Astrocyte of the hippocampus (primary cell): ENCODE measurements at regions not wholly inside any gene's neighbourhood (a gene's known extent, or its start where the extent isn't known, plus 50 kb on each side); places are given as distances from the start of the nearest gene placed in this dataset.
"Not testable (repeated sequence)": the region's sequence is repeated elsewhere in the genome, so short reads cannot be mapped to it uniquely, and the experiment has no call there.

Experiments used
- DNase-seq: peaks from one replicate; pipeline ENCODE4 v3.0.0; 2011; ENCODE audit warnings: low read depth, low spot score

- no peak for DNase-seq
Measured at GRCh38 chr4:32932156-32932555, 2212.0 kb downstream of the PCDH7 start.

- not testable (repeated sequence) for DNase-seq
Measured at GRCh38 chr4:32939222-32939621, 2219.1 kb downstream of the PCDH7 start.

DNA sequence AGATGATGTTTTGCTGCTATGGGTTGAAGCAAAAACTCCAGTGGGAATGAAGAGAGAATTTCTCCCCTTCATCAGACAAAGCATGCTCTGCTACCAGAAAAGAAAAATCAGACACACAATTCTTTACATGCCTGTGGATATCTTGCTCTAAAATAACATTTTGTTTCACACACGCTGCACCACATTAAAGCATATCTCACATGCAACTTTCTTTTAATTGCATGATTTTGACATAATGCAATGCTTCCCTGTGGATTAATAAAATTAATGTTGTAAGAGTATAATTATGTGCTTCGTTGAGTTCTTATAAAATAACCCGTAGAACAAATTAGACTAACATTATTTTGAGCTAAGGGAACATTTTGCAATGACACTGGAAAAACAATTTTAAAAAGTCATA, 2230.7 kb downstream of the PCDH7 start:
- DNase-seq, result no peak

- no peak for DNase-seq
Measured at GRCh38 chr4:32958586-32958985, 2238.4 kb downstream of the PCDH7 start.

- DNase-seq, result no peak
Measured at GRCh38 chr4:32962100-32962499, 2241.9 kb downstream of the PCDH7 start.

- DNase-seq, result peak; percentile 34
Measured at GRCh38 chr4:32985256-32985655, 2265.1 kb downstream of the PCDH7 start.

GRCh38 chr4:32986236-32986635, 2266.1 kb downstream of the PCDH7 start:
- DNase-seq, result no peak

GRCh38 chr4:32987111-32987510, 2266.9 kb downstream of the PCDH7 start:
- no peak for DNase-seq

GRCh38 chr4:32988165-32988811, 2268.1 kb downstream of the PCDH7 start:
- no peak for DNase-seq

- no peak for DNase-seq
Measured at GRCh38 chr4:32991663-32992062, 2271.5 kb downstream of the PCDH7 start.

DNA sequence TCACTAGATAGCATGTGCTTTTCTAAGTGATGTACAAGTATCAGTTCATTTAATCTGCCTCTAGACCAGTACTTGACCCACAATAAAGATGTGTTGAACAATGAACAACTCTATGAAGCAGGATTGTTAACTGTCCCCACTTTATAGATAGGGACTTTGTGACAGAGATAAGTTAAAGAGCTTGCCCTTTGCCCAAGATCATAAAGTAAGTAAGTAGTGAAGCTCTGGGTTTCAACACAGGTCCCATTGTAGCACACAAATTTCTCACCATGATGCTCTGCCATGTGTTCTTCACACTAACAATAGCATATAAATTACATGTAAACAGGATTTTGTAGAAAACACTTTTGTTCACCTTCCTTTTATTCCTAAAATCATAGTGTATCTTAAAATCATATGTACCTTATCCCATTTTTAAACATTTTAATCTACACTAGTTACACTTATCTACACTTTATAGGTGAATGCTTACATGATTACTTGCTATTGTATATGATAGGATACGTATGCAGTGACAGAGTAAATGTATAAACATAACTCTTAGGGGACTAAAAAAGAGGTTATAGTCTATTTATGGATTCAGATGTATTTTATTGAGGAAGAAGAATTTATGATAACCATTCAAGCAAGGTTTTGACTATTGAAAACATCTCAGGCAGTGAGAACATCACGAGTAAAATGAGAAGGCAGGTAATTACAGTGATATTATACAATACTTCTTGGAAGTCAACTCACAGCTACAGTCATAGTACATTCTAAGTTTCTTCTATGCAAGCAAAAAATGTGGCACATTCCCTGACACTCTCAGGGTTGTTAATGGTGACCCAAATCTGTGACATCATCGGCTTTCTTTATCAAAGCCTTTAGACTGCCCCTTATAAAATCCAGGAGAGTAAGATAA, 2275.1 kb downstream of the PCDH7 start:
- no peak for DNase-seq

GRCh38 chr4:33013282-33013681, 2293.1 kb downstream of the PCDH7 start:
- no peak for DNase-seq

DNA sequence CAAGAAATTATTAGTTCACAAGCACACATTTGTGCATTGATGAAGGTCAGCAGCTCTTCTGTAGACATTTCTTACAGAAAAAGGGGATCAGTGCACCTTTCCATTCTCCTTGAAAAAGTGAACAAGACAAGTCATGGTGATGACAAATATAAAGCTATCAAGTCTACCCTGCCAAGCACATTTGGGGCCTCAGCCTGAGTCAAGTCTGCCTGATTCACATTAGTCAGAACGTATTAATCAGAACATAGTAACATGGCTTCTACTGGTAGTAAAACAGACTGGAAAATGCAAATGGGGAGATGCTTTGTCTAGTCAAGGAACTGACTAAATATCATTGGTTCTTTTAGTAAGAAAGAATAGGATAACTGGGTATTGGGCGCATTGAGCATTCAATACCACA, 2305.1 kb downstream of the PCDH7 start:
- DNase-seq, result no peak

DNA sequence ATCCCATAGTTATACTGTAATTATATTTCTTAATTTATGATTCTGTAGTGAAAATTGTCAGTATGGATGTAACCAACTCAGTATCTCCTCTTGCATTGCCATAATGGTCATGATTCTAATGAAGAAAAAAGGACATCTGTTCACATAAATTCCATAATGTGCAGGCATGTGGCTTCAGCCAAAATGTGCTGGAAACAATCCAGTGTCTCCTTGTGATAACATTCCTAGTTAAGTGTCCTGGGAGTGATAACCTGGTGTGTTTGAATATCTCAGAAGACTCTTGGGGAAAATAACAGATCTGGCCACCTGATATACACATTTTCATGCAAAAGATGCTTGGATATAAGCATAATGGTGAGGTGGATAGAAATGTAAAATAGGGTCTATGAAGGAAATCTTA, 2309.8 kb downstream of the PCDH7 start:
- DNase-seq, result no peak

DNA sequence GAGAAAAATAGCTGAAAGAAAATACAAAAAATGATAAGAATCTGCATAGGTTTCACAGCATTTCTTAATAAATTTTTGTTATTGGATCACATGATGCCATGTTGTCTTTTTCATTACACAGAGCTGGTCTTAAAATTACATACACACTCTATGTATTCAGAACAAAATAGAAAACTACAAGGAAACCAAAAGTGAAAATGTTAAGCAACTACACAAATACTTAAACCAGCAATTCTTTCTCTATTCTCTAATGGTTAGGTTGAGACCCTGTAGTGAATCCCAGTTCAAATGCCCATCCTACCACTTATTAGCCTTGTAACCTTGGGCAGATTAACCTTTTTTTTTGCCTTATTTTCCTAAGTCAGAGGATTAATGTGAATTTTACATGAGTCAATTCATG, 2311.2 kb downstream of the PCDH7 start:
- no peak for DNase-seq

DNA sequence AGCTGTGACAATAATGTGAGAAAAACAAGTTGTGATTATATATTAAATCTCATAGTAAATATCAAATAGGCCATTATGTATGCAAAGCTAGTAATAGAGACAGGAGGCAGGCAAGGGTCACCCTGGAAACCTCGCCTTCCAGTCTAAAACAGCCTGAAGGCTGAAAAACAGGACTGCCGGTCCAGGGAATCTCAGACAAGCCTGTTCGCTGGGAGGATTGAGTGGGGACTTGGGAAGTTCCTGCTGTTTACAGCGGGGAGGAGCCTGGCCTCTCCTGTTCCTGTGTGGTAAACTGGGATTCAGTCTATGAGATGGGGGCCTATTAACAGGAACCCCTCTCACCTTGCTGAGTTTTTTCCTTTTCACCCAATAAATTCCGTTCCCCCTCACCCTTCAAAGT, 2317.3 kb downstream of the PCDH7 start:
- no peak for DNase-seq

DNA sequence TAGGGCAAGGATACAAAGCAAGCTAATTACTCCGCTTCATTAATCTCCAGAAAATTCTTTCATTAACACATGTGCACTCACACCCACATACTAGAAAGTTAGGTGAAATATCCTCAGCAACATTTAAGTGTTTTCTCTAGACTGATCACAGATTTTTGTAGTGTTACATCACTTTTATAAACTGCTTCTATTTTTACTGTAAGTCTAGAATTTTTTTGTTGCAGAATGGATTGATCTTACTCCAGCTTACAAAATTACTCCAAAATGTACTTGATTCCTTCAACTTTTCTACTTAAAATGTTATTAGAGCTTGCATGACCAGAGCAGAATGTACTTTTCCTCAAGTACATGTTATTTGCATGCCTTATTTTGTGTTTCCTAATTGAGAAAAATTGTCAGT, 2325.2 kb downstream of the PCDH7 start:
- DNase-seq, result no peak

GRCh38 chr4:33052241-33052640, 2332.1 kb downstream of the PCDH7 start:
- no peak for DNase-seq

DNA sequence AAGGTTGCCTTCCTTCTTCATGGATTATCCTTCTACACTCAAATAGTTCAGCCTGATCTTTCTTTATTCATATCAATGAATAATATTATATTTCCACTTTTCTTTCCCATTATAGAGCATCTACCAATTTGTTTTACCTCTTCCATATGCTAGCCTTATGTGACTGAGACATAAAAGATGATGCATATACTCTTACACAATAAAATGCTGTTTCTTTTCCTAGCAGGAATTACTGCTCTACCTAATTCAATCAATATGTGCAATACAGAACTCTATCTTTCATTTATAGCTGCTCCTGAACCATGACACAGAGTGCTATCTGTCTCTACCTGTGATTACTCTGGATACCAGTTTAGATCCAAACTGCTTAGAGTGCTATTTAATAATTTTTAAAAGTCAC, 2334.0 kb downstream of the PCDH7 start:
- no peak for DNase-seq

DNA sequence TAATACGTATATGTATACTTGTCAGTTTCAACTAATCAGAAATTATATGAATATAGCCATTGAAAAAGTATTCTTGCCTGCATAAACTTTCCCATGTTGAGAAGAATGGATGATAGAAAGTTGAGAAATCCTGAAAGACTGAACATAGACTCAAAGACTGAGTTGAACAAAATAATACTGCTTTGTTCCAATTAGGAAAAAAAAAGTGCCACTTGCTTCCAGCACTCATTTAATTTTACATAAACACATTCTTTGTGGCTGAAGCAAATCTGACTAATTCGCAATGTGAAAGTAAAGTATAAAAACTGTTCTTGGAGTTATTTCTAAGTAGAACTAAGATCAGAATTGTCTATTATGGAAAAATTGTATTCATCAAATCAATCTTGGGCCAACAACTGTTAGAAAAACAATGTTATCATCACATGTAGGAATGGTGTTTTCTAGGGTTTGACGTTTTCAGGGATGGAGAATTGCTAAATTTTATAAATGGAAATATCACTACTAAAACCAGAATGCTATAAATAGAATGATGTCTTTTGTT, 2334.6 kb downstream of the PCDH7 start:
- DNase-seq, result no peak

DNA sequence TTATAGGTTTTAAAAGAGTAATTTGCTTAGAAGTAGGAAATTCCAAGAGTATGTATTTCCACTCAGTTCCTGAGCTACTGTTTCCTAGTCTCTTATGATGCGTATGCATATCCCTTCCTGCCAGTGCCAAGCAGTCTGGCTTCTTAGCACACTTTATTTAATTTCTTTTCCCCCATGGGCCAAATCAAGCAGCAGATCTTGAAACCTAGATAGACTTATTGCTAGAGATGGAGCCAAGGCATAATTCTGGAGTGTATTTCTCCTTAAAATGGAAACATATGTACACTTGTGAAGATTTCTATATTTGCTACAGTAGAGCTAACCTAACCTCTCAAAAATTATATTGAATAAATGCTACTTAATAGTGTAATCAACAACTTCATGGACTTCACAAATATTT, 2337.6 kb downstream of the PCDH7 start:
- no peak for DNase-seq

GRCh38 chr4:33058998-33059397, 2338.8 kb downstream of the PCDH7 start:
- DNase-seq, result no peak
